Right atrium auricular region (tissue), 2 donors: ENCODE measurements at regions not wholly inside any gene's neighbourhood (a gene's known extent, or its start where the extent isn't known, plus 50 kb on each side); places are given as distances from the start of the nearest gene placed in this dataset.
"Not testable (repeated sequence)": the region's sequence is repeated elsewhere in the genome, so short reads cannot be mapped to it uniquely, and the experiment has no call there.

Experiments
- DNase-seq: peaks from one replicate; pipeline ENCODE4 v3.0.0-alpha.2; 2019; ENCODE audit warnings: low spot score
- H3K27ac ChIP-seq, 2 donors: fragments of 200-600 bp; sonication (generic); 1 replicate in 1 of 2; 2 replicates in 1 of 2; pipeline ENCODE4 v1.5.1; 2016 to 2019
- H3K27me3 ChIP-seq, 2 donors: fragments of 200-600 bp; sonication (generic); one replicate each; pipeline versions ENCODE4 v1.5.1 to v1.6.0; 2017 to 2019
- H3K36me3 ChIP-seq: fragments of 200-600 bp; sonication (generic); one replicate; pipeline ENCODE4 v1.5.1; 2016
- H3K4me1 ChIP-seq, 2 donors: fragments of 200-600 bp; sonication (generic); one replicate each; pipeline versions ENCODE4 v1.5.1 to v1.6.0; 2017 to 2019
- H3K4me3 ChIP-seq, 2 donors: fragments of 200-600 bp; sonication (generic); 1 replicate in 1 of 2; 2 replicates in 1 of 2; pipeline ENCODE4 v1.5.1; 2017 to 2019; ENCODE audit warnings: mild to moderate bottlenecking in 1 of 2, moderate library complexity in 1 of 2
- H3K9me3 ChIP-seq, 2 donors: fragments of 200-600 bp; sonication (generic); one replicate each; pipeline ENCODE4 v1.5.1; 2019
- TF ChIP-seq, protein P1 (sequence below), 2 donors: fragments of 200-600 bp; sonication (generic); IDR thresholded peaks; one replicate each; pipeline ENCODE4 v1.5.1; 2019; ENCODE audit warnings: antibody characterized with exemption in 2 of 2

DNA sequence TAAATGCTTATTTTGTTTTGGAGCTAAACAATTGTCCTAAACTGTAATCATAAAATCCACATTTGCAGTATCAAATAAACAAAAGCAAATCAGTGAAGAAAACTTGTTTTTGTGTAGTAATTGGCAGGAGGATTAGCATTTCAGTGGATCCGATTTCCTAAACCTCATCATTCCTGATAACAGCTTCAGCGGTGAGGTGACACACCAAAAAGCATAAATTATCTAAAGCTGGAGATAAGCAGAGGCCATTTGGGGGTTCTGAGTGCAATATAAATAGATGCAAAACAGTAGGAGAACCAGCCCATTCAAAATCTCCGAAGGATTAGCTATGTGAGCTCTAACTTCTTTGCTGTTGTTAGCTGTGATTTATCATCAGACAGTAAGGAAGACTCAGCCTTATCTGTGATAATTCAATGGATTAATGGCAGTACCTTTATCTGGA lies 235.8 kb downstream of the EPHA7 start:
- Histone ChIP-seq H3K27me3 (no peaks in the 10 kb centered on the region), H3K9me3 (no peaks in the 10 kb centered on the region), H3K36me3 (no peaks in the 10 kb centered on the region), H3K4me1 (no peaks in the 10 kb centered on the region), H3K4me3 (no peak overlapping the region), H3K27ac (no peak overlapping the region)
- TF ChIP-seq, protein P1, sequence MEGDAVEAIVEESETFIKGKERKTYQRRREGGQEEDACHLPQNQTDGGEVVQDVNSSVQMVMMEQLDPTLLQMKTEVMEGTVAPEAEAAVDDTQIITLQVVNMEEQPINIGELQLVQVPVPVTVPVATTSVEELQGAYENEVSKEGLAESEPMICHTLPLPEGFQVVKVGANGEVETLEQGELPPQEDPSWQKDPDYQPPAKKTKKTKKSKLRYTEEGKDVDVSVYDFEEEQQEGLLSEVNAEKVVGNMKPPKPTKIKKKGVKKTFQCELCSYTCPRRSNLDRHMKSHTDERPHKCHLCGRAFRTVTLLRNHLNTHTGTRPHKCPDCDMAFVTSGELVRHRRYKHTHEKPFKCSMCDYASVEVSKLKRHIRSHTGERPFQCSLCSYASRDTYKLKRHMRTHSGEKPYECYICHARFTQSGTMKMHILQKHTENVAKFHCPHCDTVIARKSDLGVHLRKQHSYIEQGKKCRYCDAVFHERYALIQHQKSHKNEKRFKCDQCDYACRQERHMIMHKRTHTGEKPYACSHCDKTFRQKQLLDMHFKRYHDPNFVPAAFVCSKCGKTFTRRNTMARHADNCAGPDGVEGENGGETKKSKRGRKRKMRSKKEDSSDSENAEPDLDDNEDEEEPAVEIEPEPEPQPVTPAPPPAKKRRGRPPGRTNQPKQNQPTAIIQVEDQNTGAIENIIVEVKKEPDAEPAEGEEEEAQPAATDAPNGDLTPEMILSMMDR (IDR thresholded peaks at IDR 0.05), result no peak
- DNase-seq, result no peak

DNA sequence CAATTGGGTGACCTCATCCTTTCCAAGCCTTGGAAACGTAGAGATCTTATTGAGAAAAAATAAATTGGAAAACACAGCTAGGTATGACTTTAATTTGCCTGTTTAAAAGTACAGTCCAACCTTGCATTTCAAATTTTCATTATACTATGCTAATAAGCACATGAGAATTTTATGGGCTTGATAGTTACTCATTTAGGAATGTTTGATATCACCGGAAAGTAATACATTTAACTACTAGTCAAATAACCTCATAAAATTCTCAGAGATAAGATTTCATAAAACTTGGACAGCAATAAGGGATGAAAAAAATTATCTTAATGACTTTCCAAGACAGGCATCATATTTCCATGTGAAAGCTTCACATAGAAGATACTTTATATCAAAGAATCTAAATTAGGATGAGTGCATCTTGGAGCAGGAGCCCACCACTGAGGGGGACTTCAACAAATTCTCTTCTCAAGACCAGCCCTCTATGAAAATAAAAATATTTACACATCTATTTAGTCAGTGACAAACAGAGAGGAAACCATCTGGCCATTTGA lies 236.3 kb downstream of the EPHA7 start:
- Histone ChIP-seq H3K9me3 (no peaks in the 10 kb centered on the region), H3K27ac (no peak overlapping the region), H3K4me3 (no peak overlapping the region), H3K4me1 (no peaks in the 10 kb centered on the region), H3K27me3 (no peaks in the 10 kb centered on the region), H3K36me3 (no peaks in the 10 kb centered on the region)
- TF ChIP-seq, protein P1 (IDR thresholded peaks at IDR 0.05), result no peak
- no peak for DNase-seq

DNA sequence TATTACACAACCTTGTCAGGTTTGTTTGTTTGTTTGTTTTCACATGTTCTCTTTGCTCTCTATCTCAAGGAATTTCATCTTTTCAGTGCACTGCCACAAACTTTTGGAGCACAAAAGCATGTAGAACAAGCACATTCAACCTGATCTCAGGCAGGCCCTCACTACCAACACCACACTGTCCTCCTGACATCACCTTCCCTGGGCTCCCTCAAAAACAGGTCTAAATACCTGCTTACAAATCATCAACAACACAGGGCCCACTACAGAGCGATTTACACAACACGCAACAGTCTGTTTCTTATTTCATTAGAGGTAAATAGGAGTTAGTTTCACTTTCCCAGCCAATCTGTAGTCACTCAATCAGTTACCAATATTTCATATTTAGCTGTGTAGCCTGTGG lies 241.4 kb downstream of the EPHA7 start:
- no peaks in the 10 kb centered on the region for H3K27me3 ChIP-seq

DNA sequence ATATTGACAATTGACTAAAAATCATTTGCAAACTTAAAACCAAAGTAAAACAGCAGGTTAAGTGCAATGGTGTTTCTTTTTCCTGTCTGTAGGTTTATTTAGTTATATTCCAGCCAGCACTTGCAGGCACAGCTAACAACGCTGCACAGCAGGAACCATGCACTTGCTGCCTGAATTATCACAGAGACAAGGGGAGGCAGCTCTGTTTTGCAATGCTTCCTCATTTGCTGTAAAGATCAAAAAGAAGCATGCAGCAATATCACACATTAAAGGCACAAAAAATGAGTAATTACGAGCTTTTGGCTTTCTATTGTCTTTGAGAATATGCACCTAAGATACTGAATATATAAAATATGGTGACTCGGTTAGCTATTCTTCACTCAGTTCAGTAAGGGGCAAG lies 241.9 kb downstream of the EPHA7 start:
- no peak overlapping the region for H3K27ac ChIP-seq
- H3K9me3 ChIP-seq, result no peaks in the 10 kb centered on the region
- H3K4me3 ChIP-seq, result no peak overlapping the region
- TF ChIP-seq, protein P1 (IDR thresholded peaks at IDR 0.05), result no peak
- no peaks in the 10 kb centered on the region for H3K36me3 ChIP-seq
- no peaks in the 10 kb centered on the region for H3K27me3 ChIP-seq
- no peak for DNase-seq
- H3K4me1 ChIP-seq, result no peaks in the 10 kb centered on the region

More for the DNA sequence above, 241.4 kb downstream of the EPHA7 start:
- Histone ChIP-seq H3K36me3 (no peaks in the 10 kb centered on the region), H3K4me1 (no peaks in the 10 kb centered on the region), H3K4me3 (no peak overlapping the region), H3K27ac (no peak overlapping the region), H3K9me3 (no peaks in the 10 kb centered on the region)
- no peak for DNase-seq
- TF ChIP-seq, protein P1 (IDR thresholded peaks at IDR 0.05), result no peak

DNA sequence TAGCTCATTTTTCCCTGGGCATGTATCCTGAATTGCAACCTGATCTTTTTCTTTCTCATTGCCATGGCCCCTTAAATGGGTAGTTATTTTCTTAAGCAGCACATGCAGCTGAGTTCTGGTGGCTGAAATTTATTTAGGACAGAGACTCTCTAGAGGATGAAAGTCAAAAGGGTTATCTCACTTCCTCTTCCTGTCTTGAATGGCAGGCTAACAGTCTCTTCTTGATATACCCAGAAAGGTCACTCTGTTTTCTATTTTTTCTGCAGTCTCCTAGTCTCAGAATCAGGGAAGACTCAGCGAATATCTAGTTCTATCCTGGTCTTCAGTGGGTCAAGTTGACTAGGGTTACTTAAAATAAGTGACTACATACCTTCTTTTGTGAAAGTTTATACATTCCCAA lies 243.3 kb downstream of the EPHA7 start:
- no peaks in the 10 kb centered on the region for H3K9me3 ChIP-seq
- no peak overlapping the region for H3K27ac ChIP-seq
- TF ChIP-seq, protein P1 (IDR thresholded peaks at IDR 0.05), result no peak
- no peak overlapping the region for H3K4me3 ChIP-seq
- no peaks in the 10 kb centered on the region for H3K4me1 ChIP-seq
- DNase-seq, result no peak
- H3K36me3 ChIP-seq, result no peaks in the 10 kb centered on the region
- no peaks in the 10 kb centered on the region for H3K27me3 ChIP-seq

DNA sequence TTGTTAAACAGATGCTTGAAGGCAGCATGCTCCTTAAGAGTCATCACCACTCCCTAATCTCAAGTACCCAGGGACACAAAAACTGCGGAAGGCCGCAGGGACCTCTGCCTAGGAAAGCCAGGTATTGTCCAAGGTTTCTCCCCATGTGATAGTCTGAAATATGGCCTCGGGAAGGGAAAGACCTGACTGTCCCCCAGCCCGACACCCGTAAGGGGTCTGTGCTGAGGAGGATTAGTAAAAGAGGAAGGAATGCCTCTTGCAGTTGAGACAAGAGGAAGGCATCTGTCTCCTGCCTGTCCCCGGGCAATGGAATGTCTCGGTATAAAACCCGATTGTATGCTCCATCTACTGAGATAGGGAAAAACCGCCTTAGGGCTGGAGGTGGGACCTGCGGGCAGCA lies 245.8 kb downstream of the EPHA7 start:
- not testable (repeated sequence) for H3K4me1 ChIP-seq, DNase-seq

More for the DNA sequence above, 245.8 kb downstream of the EPHA7 start:
- H3K9me3 ChIP-seq, H3K27ac ChIP-seq, H3K4me3 ChIP-seq, H3K27me3 ChIP-seq, H3K36me3 ChIP-seq: not testable (repeated sequence)
